Lower leg skin (tissue), 3 donors: ENCODE measurements at regions not wholly inside any gene's neighbourhood (a gene's known extent, or its start where the extent isn't known, plus 50 kb on each side); places are given as distances from the start of the nearest gene placed in this dataset.

ENCODE experiments used
- CTCF ChIP-seq, 3 donors: fragments of 450-650 bp; IDR thresholded peaks; one replicate each; pipeline ENCODE4 v1.5.1; 2016; ENCODE audit warnings: antibody characterized with exemption in 3 of 3, mild to moderate bottlenecking in 3 of 3, moderate library complexity in 2 of 3
- POLR2A ChIP-seq, 2 donors: fragments of 450-650 bp; IDR thresholded peaks; one replicate each; pipeline ENCODE4 v1.6.1; 2016 to 2017; ENCODE audit warnings: antibody characterized with exemption in 2 of 2, mild to moderate bottlenecking in 1 of 2, moderate library complexity in 1 of 2

DNA sequence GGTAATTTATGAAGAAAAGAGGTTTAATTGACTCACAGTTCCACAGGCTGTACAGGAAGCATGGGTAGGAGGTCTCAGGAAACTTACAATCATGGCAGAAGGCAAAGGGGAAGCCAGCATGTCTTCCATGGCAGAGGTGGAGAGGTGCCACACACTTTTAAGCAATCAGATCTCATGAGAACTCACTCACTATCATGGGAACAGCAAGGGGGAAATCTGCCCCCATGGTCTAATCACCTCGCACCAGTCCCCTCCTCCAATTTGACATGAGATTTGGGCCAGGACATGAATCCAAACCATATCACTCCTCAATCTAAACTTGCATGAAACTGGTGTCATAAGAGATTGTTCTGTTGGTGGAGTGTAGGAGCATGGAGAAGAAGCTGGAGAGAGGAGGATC, 51.6 kb upstream of the CCN6 start:
- TF ChIP-seq CTCF (IDR thresholded peaks at IDR 0.05) (no peak), POLR2A (IDR thresholded peaks at IDR 0.05) (no peak)
